SU-DHL-6 (cell line): ENCODE measurements at regions not wholly inside any gene's neighbourhood (a gene's known extent, or its start where the extent isn't known, plus 50 kb on each side); places are given as distances from the start of the nearest gene placed in this dataset.

Source experiments
- H2AFZ ChIP-seq: fragments of 200-600 bp; sonication (generic); 2 replicates; pipeline ENCODE4 v1.6.1; 2014; ENCODE audit warnings: low read depth, mild to moderate bottlenecking, moderate library complexity, mixed read lengths, antibody characterized with exemption, low read length; ENCODE audit not compliant: severe bottlenecking
- H3F3A ChIP-seq: fragments of 200-600 bp; shearing (Covaris generic); 2 replicates; pipeline ENCODE4 v1.6.0; 2016; ENCODE audit warnings: antibody characterized with exemption, mild to moderate bottlenecking; ENCODE audit not compliant: insufficient read depth
- H3K27ac ChIP-seq: fragments of 200-600 bp; sonication (generic); 2 replicates; pipeline ENCODE4 v1.5.1; 2016; ENCODE audit warnings: low read depth, mild to moderate bottlenecking, low read length, moderate library complexity, mixed read lengths
- H3K27me3 ChIP-seq: fragments of 200-600 bp; sonication (generic), shearing (Covaris generic); 2 replicates; pipeline ENCODE4 v1.6.0; 2014; ENCODE audit warnings: mild to moderate bottlenecking, low read length
- H3K36me3 ChIP-seq: fragments of 200-600 bp; sonication (generic); 2 replicates; pipeline ENCODE4 v1.6.1; 2014; ENCODE audit warnings: mild to moderate bottlenecking, low read length, mixed read lengths
- H3K4me2 ChIP-seq: fragments of 300-600, 200-600 bp; shearing (Covaris generic), sonication (generic); 2 replicates; pipeline ENCODE4 v1.6.0; 2014; ENCODE audit warnings: low read length, low read depth, mild to moderate bottlenecking; ENCODE audit not compliant: poor library complexity, severe bottlenecking
- H3K4me3 ChIP-seq: fragments of 200-600 bp; sonication (generic); 2 replicates; pipeline ENCODE4 v1.5.1; 2014; ENCODE audit warnings: antibody characterized with exemption, low read length, mild to moderate bottlenecking, mixed read lengths; ENCODE audit not compliant: insufficient read depth, poor library complexity, severe bottlenecking
- H3K79me2 ChIP-seq: fragments of 200-600 bp; sonication (generic); 2 replicates; pipeline ENCODE4 v1.6.1; 2014; ENCODE audit warnings: mild to moderate bottlenecking, low read length, moderate library complexity; ENCODE audit not compliant: insufficient read depth
- H3K9ac ChIP-seq: fragments of 200-600 bp; sonication (generic); 2 replicates; pipeline ENCODE4 v1.7.0; 2014; ENCODE audit warnings: mild to moderate bottlenecking, low read length
- H3K9me2 ChIP-seq: fragments of 200-600 bp; sonication (generic); replicated peaks from 2 replicates; pipeline ENCODE4 v1.6.1; 2014; ENCODE audit warnings: low read length; ENCODE audit not compliant: insufficient read depth
- H3K9me3 ChIP-seq: fragments of 200-600 bp; sonication (generic); 2 replicates; pipeline ENCODE4 v1.6.1; 2014; ENCODE audit warnings: low read length, mixed read lengths; ENCODE audit not compliant: insufficient read depth
- H4K20me1 ChIP-seq: fragments of 200-600 bp; sonication (generic); 2 replicates; pipeline ENCODE4 v1.6.1; 2014; ENCODE audit warnings: low read depth, mild to moderate bottlenecking, antibody characterized with exemption, low read length, moderate library complexity, mixed read lengths
- EZH2phosphoT487 ChIP-seq: fragments of 200-600 bp; sonication (generic), shearing (Covaris generic); conservative IDR thresholded peaks from 2 replicates; pipeline ENCODE4 v1.6.1; 2018; ENCODE audit warnings: mild to moderate bottlenecking, antibody characterized with exemption, low read length, moderate library complexity, mixed read lengths
- TF ChIP-seq, protein P1 (sequence below): fragments of 200-600 bp; sonication (generic); IDR thresholded peaks from one replicate; pipeline ENCODE4 v1.5.1; 2017; ENCODE audit warnings: antibody characterized with exemption, mild to moderate bottlenecking, low read length, moderate library complexity; ENCODE audit not compliant: insufficient read depth, poor library complexity, severe bottlenecking

DNA sequence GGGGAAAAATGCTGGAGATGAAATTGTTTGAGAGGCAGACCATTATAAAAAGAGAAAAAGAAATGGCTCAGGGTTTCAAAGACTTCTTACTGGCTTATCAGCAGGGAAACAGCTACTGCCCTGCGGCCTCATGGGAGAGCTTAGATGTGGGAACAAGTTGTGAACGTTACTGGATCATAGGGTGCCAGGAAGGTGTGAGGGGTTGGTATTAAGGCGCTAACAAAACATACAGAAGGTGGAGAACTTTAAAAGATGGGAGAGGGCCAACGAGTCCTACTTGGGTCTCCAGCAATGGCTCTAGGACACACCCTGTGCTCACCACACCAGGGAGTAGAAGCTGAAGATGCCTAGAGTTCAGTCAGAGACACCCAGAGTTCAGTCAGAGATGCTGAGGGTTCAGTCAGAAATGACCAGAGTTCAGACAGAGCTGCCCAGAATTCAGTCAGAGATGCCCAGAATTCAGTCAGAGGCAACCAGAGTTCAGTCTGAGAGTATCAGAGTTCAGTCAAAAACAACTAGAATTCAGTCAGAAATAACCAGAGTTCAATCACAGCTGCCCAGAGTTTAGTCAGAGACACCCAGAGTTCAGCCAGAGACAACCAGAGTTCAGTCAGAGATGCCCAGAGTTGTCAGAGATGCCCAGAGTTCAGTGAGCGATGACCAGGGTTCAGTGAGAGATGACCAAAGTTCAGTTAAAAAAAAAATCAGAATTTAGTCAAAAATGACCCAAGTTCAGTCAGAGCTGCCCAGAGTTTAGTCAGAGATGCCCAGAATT lies 1103.6 kb downstream of the BCL11B start:
- Histone ChIP-seq H3K4me3 (no peak overlapping the region), H3K9ac (no peak overlapping the region), H3K27ac (no peak overlapping the region), H3K9me2 (no peaks in the 10 kb centered on the region), H3K36me3 (no peaks in the 10 kb centered on the region), H3F3A (no peaks in the 10 kb centered on the region), H3K4me2 (no peak overlapping the region), H3K9me3 (no peaks in the 10 kb centered on the region), H3K79me2 (no peaks in the 10 kb centered on the region), H3K27me3 (no peaks in the 10 kb centered on the region), H2AFZ (no peak overlapping the region), H4K20me1 (no peaks in the 10 kb centered on the region)
- no peak for TF ChIP-seq EZH2phosphoT487
- TF ChIP-seq, protein P1, sequence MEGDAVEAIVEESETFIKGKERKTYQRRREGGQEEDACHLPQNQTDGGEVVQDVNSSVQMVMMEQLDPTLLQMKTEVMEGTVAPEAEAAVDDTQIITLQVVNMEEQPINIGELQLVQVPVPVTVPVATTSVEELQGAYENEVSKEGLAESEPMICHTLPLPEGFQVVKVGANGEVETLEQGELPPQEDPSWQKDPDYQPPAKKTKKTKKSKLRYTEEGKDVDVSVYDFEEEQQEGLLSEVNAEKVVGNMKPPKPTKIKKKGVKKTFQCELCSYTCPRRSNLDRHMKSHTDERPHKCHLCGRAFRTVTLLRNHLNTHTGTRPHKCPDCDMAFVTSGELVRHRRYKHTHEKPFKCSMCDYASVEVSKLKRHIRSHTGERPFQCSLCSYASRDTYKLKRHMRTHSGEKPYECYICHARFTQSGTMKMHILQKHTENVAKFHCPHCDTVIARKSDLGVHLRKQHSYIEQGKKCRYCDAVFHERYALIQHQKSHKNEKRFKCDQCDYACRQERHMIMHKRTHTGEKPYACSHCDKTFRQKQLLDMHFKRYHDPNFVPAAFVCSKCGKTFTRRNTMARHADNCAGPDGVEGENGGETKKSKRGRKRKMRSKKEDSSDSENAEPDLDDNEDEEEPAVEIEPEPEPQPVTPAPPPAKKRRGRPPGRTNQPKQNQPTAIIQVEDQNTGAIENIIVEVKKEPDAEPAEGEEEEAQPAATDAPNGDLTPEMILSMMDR: no peak

DNA sequence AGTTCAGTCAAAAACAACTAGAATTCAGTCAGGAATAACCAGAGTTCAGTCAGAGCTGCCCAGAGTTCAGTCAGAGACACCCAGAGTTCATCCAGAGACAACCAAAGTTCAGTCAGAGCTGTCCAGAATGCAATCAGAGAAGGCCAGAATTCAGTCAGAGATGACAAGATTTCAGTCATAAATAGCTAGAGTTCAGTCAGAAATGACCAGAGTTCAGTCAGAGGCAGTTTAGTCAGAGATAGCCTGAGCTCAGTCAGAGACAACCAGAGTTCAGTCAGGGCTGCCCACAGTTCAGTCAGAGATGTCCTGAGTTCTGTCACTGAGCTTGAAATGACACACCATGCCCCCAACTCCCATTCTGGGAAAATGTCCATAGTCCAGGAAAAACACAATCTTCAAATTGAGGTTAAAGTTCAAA lies 1102.8 kb downstream of the BCL11B start:
- TF ChIP-seq, protein P1: no peak
- TF ChIP-seq EZH2phosphoT487: no peak
- Histone ChIP-seq H3K79me2 (no peaks in the 10 kb centered on the region), H3K4me2 (no peak overlapping the region), H3K27ac (no peak overlapping the region), H3K27me3 (no peaks in the 10 kb centered on the region), H3K36me3 (no peaks in the 10 kb centered on the region), H4K20me1 (no peaks in the 10 kb centered on the region), H3K9me3 (no peaks in the 10 kb centered on the region), H3K9ac (no peak overlapping the region), H3K4me3 (no peak overlapping the region), H2AFZ (no peak overlapping the region), H3K9me2 (no peaks in the 10 kb centered on the region), H3F3A (no peaks in the 10 kb centered on the region)

DNA sequence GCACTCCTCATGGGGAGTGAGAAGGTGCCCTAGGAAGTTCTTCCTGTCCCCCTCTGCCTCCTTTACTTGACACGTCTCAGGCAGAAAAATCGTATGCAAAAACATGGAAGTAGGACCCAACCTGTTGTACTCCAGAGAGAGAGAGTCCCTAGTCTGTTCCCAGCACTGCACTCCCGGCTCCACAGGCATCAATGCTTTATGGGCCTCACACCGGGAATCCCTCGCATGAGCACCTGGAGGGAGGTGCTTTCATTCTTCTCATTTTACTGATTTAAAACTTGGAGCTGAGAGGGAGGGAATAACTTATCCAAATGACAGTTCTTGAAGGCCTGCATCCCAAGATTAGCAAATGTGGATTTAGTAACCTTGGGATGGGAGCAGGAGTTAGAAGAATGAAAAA lies 1101.4 kb downstream of the BCL11B start:
- no peaks in the 10 kb centered on the region for H3K79me2 ChIP-seq
- H3K9me3 ChIP-seq: no peaks in the 10 kb centered on the region
- no peaks in the 10 kb centered on the region for H3K27me3 ChIP-seq
- no peaks in the 10 kb centered on the region for H3K9me2 ChIP-seq
- H3K27ac ChIP-seq: no peak overlapping the region
- H2AFZ ChIP-seq: no peak overlapping the region
- no peak overlapping the region for H3K9ac ChIP-seq
- no peaks in the 10 kb centered on the region for H3K36me3 ChIP-seq
- no peaks in the 10 kb centered on the region for H3F3A ChIP-seq
- TF ChIP-seq EZH2phosphoT487: no peak
- TF ChIP-seq, protein P1: no peak
- H3K4me3 ChIP-seq: no peak overlapping the region
- H4K20me1 ChIP-seq: no peaks in the 10 kb centered on the region
- no peak overlapping the region for H3K4me2 ChIP-seq
